ENCODE measurements at regions not wholly inside any gene's neighbourhood (a gene's known extent, or its start where the extent isn't known, plus 50 kb on each side); places are given as distances from the start of the nearest gene placed in this dataset.

DNA sequence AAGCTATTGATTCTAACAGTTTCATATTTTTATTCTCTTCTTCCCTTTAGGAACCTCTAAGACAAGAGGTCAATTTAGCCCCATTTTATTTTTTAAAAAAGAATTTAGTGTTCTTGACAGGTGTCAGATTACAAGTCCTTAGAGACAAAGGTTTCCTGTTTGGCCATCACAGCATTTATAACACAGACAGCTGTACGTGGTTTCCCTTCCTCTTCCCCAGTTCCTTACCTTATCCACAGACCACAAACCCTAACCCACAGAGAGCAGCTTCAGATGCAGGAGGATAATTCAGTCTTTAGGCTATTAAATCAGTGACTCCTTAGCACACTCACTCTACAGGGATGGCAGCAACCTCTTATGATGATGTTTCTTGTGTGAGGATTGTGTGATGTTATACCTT lies 1210.1 kb downstream of the DIAPH3 start (continued):
- peak; percentile 85 for TF ChIP-seq ZNF24 (IDR thresholded peaks at IDR 0.05)

DNA sequence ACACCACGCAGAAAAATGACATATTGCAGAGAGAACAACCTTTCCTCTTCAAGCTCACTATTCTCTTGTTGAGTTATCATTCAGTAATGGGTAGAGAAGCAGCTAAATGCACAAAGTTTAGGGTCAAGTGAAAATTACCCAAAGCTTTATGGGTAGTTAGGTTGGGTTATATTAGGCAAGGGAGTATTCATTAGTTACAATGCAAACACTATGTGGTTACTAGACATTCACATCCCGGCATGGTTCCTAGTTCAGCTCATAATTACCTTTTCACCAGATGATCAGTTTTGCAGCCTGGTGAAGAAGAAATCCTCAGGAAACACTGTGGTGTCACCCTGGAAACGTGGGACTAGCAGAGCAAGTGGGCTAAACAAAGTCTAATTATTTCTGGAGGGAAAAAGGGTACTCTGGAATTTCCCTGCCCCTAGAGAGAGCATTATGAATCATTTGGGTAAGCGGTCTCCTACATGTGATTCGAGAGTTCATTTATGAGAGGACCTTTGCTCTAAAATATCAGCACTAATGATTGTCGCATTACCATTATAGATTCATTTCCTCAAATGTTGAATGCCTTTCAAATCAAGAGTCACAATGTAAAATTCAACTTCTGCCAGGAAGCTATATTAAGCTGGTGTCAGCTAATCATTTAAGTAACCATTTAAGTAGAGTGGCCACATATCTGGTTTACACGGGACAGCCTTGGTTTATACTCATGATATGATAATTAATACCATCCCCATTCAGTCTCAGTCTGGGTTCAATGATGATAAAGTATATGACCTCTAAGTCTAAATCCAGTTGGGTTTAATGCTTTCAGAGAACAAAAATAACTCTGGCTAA lies 1208.0 kb downstream of the DIAPH3 start:
- 2% methylated on average over 7 of the region's 7 CpGs for WGBS (ENCODE audit: insufficient coverage, insufficient replicate concordance, low lambda C conversion rate, missing lambda C conversion rate)
- CTCF ChIA-PET: interaction anchor here (0.6 to 6.8 kb wide), 6 partner anchors 8 to 1329 kb away, joined by 3 to 42 read pairs (median 4); no protein-coding TSS in a partner anchor
- DNase-seq (ENCODE audit: low read depth, low spot score) (peak; percentile 75), FAIRE-seq (peak; percentile 91), ATAC-seq (peak; percentile 81)
- no peaks in the 10 kb centered on the region for H3K79me2 ChIP-seq (ENCODE audit: control insufficient read depth, insufficient read depth, low read length)
- H3K4me1 ChIP-seq (ENCODE audit: control insufficient read depth, insufficient read depth, low read length): no peaks in the 10 kb centered on the region; the same call in 1 of the 2 replicates
- H3K4me3 ChIP-seq: no peak overlapping the region
- POLR2A ChIA-PET: no interaction called here
- no peaks in the 10 kb centered on the region for H3K36me3 ChIP-seq (ENCODE audit: control insufficient read depth in 2 of 2, insufficient read depth in 2 of 2, low read length in 1 of 2)
- no peaks in the 10 kb centered on the region for H3K27me3 ChIP-seq (replicated peaks in 1 of 2; ENCODE audit: control insufficient read depth in 2 of 2, insufficient read depth in 2 of 2, low read length in 1 of 2)
- peak overlapping the region; percentile 20; the same call in 1 of the 2 replicates for H3K4me2 ChIP-seq (ENCODE audit: control insufficient read depth, insufficient read depth)
- no peak overlapping the region for H2AFZ ChIP-seq (ENCODE audit: control insufficient read depth, low read depth, low read length)
- peak overlapping the region; percentile 39; the same call in 1 of the 2 replicates for H3K27ac ChIP-seq (ENCODE audit: control insufficient read depth, insufficient read depth)
- H3K9me3 ChIP-seq (replicated peaks; ENCODE audit: control insufficient read depth, insufficient read depth, low read length): peaks cover 3% of the 10 kb centered on the region; the same call in 1 of the 3 replicates
- RAD21 ChIA-PET (ENCODE audit: unreplicated experiment): interaction anchor here (0.7 to 2.1 kb wide), 12 partner anchors 9 to 1329 kb away, joined by 3 to 7 read pairs (median 4); no protein-coding TSS in a partner anchor
- in situ Hi-C loops (cut with MboI) (loop anchor here (25.0 kb wide), 1 partner anchor 1318 kb away; the partner anchor contains the start of gene PCDH17), intact Hi-C loops (cut with micrococcal nuclease; ENCODE audit: unreplicated experiment) (loop anchor here (2.0 to 10.0 kb wide), 2 partner anchors 369 to 411 kb away; no protein-coding TSS in a partner anchor)
- no TSS peak for BruUV-seq (replicated peaks)
- H3K9ac ChIP-seq (ENCODE audit: control insufficient read depth, insufficient read depth, low read length): no peak overlapping the region
- SMC1A ChIA-PET (ENCODE audit: uncharacterized antibody, unreplicated experiment): interaction anchor here (0.6 to 2.8 kb wide), 21 partner anchors 9 to 1331 kb away, joined by 3 to 10 read pairs (median 4); no protein-coding TSS in a partner anchor
- no peaks in the 10 kb centered on the region for H4K20me1 ChIP-seq (ENCODE audit: control insufficient read depth, insufficient read depth)
- TF ChIP-seq FOXK2 (IDR thresholded peaks at IDR 0.05) (no peak), EED (IDR thresholded peaks at IDR 0.05; ENCODE audit: low read depth) (0 out of 2 replicates have a peak, but pooled peaks have one; percentile 38), CREM (IDR thresholded peaks at IDR 0.05; ENCODE audit: low read depth) (peak; percentile 54; the same call in 1 of the 2 replicates), RAD21 (IDR thresholded peaks at IDR 0.05; ENCODE audit: insufficient read depth, low read depth, low read length) (no peak)
- TF ChIP-seq, protein P1, sequence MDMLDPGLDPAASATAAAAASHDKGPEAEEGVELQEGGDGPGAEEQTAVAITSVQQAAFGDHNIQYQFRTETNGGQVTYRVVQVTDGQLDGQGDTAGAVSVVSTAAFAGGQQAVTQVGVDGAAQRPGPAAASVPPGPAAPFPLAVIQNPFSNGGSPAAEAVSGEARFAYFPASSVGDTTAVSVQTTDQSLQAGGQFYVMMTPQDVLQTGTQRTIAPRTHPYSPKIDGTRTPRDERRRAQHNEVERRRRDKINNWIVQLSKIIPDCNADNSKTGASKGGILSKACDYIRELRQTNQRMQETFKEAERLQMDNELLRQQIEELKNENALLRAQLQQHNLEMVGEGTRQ (IDR thresholded peaks at IDR 0.05; ENCODE audit: borderline replicate concordance, low read depth, low read length): no peak; the same call in 1 of the 2 replicates
- TF ChIP-seq, protein P2, sequence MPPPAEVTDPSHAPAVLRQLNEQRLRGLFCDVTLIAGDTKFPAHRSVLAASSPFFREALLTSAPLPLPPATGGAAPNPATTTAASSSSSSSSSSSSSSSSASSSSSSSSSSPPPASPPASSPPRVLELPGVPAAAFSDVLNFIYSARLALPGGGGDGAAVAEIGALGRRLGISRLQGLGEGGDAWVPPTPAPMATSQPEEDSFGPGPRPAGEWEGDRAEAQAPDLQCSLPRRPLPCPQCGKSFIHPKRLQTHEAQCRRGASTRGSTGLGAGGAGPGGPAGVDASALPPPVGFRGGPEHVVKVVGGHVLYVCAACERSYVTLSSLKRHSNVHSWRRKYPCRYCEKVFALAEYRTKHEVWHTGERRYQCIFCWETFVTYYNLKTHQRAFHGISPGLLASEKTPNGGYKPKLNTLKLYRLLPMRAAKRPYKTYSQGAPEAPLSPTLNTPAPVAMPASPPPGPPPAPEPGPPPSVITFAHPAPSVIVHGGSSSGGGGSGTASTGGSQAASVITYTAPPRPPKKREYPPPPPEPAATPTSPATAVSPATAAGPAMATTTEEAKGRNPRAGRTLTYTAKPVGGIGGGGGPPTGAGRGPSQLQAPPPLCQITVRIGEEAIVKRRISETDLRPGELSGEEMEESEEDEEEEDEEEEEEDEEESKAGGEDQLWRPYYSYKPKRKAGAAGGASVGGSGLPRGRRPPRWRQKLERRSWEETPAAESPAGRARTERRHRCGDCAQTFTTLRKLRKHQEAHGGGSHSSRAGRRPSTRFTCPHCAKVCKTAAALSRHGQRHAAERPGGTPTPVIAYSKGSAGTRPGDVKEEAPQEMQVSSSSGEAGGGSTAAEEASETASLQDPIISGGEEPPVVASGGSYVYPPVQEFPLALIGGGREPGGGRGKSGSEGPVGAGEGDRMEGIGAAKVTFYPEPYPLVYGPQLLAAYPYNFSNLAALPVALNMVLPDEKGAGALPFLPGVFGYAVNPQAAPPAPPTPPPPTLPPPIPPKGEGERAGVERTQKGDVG (CRISPR knock-in tag; IDR thresholded peaks at IDR 0.05): no peak
- TF ChIP-seq, protein P3, sequence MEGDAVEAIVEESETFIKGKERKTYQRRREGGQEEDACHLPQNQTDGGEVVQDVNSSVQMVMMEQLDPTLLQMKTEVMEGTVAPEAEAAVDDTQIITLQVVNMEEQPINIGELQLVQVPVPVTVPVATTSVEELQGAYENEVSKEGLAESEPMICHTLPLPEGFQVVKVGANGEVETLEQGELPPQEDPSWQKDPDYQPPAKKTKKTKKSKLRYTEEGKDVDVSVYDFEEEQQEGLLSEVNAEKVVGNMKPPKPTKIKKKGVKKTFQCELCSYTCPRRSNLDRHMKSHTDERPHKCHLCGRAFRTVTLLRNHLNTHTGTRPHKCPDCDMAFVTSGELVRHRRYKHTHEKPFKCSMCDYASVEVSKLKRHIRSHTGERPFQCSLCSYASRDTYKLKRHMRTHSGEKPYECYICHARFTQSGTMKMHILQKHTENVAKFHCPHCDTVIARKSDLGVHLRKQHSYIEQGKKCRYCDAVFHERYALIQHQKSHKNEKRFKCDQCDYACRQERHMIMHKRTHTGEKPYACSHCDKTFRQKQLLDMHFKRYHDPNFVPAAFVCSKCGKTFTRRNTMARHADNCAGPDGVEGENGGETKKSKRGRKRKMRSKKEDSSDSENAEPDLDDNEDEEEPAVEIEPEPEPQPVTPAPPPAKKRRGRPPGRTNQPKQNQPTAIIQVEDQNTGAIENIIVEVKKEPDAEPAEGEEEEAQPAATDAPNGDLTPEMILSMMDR (IDR thresholded peaks at IDR 0.05 in 2 of 3, conservative IDR thresholded peaks at IDR 0.05 in 1 of 3; ENCODE audit: control insufficient read depth in 2 of 3, extremely low read depth in 1 of 3, insufficient read depth in 1 of 3, low read depth in 3 of 3, low read length in 3 of 3): no peak
- TF ChIP-seq, protein P4, sequence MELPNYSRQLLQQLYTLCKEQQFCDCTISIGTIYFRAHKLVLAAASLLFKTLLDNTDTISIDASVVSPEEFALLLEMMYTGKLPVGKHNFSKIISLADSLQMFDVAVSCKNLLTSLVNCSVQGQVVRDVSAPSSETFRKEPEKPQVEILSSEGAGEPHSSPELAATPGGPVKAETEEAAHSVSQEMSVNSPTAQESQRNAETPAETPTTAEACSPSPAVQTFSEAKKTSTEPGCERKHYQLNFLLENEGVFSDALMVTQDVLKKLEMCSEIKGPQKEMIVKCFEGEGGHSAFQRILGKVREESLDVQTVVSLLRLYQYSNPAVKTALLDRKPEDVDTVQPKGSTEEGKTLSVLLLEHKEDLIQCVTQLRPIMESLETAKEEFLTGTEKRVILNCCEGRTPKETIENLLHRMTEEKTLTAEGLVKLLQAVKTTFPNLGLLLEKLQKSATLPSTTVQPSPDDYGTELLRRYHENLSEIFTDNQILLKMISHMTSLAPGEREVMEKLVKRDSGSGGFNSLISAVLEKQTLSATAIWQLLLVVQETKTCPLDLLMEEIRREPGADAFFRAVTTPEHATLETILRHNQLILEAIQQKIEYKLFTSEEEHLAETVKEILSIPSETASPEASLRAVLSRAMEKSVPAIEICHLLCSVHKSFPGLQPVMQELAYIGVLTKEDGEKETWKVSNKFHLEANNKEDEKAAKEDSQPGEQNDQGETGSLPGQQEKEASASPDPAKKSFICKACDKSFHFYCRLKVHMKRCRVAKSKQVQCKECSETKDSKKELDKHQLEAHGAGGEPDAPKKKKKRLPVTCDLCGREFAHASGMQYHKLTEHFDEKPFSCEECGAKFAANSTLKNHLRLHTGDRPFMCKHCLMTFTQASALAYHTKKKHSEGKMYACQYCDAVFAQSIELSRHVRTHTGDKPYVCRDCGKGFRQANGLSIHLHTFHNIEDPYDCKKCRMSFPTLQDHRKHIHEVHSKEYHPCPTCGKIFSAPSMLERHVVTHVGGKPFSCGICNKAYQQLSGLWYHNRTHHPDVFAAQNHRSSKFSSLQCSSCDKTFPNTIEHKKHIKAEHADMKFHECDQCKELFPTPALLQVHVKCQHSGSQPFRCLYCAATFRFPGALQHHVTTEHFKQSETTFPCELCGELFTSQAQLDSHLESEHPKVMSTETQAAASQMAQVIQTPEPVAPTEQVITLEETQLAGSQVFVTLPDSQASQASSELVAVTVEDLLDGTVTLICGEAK (IDR thresholded peaks at IDR 0.05; ENCODE audit: borderline replicate concordance): no peak
